HFF-Myc (cell line): ENCODE measurements at regions not wholly inside any gene's neighbourhood (a gene's known extent, or its start where the extent isn't known, plus 50 kb on each side); places are given as distances from the start of the nearest gene placed in this dataset.
A peak's percentile ranks its signal among the peaks of the same experiment; 100 is the strongest.

Experiments used
- DNase-seq: peaks from one replicate; pipeline ENCODE4 v3.0.0-alpha.2; 2011; ENCODE audit warnings: low read depth; ENCODE audit errors: extremely low read depth
- H3K4me3 ChIP-seq: replicated peaks from 2 replicates; pipeline ENCODE4 v1.5.1; 2011; ENCODE audit warnings: low read depth, mild to moderate bottlenecking, control low read depth, low read length
- TF ChIP-seq, protein P1 (sequence below): IDR thresholded peaks from 2 replicates; pipeline ENCODE4 v1.5.1; 2012; ENCODE audit warnings: mild to moderate bottlenecking, low read depth, low read length, control low read depth; ENCODE audit errors: missing control alignments

DNA sequence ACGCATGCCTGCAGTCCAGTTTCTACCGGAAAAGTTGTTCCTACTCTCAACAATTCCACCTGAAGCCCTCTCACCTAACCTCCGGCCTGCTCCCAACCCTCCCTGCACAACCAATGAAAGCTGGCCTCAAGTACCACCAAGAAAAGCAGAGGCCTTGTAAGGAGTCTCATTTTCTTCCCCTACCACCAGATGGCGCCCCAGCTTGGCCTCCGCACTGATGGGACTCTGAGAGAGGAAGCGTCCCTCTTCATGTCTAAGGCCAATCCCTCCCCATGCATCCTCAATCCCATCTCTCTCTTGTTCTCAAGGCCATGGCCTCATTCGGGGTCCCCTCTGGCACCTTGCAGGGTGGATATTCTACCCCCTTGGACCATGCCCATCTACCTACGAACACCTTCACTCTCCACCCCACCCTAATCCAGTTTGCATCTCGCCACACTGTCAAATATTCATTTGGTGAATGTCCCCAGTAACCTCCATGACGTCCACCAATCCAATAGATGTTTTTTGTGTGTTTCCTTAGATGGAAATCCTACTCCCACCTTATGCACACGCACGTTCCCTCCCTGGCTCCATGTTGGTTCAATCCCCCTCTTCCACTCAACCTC lies 412.8 kb downstream of the ZNF536 start:
- TF ChIP-seq, protein P1, sequence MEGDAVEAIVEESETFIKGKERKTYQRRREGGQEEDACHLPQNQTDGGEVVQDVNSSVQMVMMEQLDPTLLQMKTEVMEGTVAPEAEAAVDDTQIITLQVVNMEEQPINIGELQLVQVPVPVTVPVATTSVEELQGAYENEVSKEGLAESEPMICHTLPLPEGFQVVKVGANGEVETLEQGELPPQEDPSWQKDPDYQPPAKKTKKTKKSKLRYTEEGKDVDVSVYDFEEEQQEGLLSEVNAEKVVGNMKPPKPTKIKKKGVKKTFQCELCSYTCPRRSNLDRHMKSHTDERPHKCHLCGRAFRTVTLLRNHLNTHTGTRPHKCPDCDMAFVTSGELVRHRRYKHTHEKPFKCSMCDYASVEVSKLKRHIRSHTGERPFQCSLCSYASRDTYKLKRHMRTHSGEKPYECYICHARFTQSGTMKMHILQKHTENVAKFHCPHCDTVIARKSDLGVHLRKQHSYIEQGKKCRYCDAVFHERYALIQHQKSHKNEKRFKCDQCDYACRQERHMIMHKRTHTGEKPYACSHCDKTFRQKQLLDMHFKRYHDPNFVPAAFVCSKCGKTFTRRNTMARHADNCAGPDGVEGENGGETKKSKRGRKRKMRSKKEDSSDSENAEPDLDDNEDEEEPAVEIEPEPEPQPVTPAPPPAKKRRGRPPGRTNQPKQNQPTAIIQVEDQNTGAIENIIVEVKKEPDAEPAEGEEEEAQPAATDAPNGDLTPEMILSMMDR, result peak; percentile 56
- no peak for DNase-seq
- H3K4me3 ChIP-seq, result no peak overlapping the region

DNA sequence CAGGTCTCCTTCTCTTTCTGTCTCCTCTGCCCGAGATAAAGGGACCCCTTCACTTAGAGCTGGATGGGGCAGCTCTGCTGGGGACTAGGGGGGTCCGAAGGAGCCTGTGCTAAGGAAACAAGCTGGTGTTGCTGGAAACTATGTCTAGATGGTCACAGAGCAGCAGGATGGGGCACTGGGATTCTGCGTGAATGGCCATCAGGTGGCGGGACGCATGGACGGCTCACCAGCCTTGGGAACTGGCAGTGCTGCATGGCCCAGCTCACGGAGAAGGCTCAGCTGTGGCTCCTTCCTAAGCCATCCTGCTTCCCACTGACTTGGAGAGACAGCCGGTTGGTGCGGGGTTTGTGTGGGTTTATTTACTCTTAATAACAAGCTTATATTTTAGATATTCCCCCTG lies 411.8 kb downstream of the ZNF536 start:
- H3K4me3 ChIP-seq, result no peak overlapping the region
- TF ChIP-seq, protein P1, result no peak
- no peak for DNase-seq

DNA sequence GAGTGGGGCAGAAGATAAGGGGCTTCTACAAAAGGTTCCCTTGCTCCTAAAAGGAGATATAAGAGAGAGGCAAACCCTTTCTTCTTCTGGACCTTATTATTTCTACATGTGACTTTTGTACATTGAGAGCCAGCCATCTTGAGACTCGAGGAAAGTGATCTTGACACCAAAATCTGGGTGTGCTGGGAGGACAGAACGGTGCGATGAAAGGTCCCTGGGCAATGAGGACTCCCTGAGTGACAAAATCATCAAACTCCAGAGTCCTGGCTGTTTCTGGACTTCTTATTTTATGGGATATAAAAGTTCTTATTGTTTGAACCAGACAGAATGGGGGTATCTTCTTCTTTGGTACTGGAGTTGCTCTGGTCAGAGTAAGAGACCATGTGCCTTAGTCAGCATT lies 411.0 kb downstream of the ZNF536 start:
- H3K4me3 ChIP-seq, result no peak overlapping the region
- no peak for DNase-seq
- TF ChIP-seq, protein P1, result no peak

DNA sequence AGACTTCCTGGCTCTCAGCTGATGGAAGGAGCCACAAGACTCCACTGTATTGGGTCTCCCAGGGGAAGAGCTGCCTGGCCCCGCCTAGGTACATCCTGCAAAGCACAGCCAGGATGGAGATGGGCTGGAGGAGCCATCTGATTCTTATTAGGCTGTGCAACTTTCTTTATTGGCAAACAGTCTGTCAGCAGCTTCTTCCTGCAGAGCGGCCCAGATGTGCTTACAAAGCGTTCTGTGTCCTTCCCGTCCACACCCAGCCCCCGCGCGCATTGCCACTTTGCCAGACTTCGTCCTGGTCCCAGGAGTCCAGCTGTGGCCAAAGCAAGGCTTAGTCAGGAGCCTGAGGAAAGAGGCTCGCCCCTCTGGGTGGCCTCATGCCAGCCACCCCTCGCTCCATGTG lies 409.3 kb downstream of the ZNF536 start:
- TF ChIP-seq, protein P1, result no peak
- no peak for DNase-seq
- no peak overlapping the region for H3K4me3 ChIP-seq

DNA sequence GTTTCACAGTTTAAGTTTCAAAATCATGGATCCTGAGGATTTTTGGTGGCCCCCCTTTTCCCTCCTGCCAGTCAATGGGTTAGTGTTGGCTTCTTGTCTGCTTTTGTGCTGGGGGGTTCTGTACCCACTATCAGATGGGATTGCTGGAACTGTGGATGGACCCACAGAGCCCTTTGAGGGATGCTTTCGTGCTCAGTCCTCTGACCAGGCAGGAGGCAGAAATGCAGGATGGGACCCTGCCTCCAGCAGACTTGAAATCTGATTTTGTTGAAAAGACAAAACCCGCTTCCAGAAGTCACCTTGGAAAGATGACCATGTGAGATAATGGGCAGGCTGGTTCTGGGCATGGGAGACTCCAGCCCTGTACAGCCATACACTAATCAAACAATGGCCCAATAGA lies 408.9 kb downstream of the ZNF536 start:
- no peak overlapping the region for H3K4me3 ChIP-seq

DNA sequence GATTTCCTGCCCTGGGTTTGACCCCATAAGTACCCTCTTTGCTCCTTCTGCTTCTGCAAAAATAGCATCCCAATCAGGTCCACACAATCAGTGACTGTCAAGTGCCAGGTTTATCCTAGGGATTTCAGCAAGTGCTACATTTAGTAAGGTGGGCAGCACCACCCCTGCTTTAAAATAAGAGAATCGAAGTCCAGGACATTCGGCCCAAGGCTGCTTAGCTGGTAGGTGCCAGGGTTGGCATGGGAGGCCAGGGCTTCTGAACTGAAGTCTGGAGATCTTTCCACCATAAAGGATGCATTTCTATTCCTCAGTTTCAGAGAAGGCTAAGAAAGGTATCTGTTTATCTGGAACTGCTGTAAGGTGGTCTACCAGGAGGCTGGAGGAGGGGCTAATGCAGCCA lies 408.3 kb downstream of the ZNF536 start:
- TF ChIP-seq, protein P1, result no peak
- no peak overlapping the region for H3K4me3 ChIP-seq
- no peak for DNase-seq

More for the DNA sequence above, 408.9 kb downstream of the ZNF536 start:
- TF ChIP-seq, protein P1, result no peak
- no peak for DNase-seq

DNA sequence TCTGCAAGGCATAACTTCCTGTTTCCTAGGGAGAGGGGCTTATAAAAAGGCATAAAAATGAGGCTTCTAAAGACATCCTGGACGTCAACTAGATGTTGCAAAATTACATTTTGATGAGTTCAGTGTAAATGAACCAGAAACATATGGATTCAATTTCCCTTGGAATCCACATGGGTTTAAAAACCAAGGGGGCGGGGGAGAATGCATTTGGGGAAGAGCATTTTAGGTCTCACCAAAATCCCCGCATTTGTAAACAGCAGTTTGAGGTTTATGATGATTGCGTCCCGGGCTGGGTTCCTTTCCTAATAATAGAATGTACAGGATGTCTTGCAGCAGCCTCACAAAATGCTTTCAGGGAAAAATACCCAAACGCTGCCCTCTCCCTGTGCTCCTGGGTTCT lies 407.8 kb downstream of the ZNF536 start:
- DNase-seq, result no peak
- TF ChIP-seq, protein P1, result no peak
- H3K4me3 ChIP-seq, result no peak overlapping the region
